H1 (cell line): ENCODE measurements at regions not wholly inside any gene's neighbourhood (a gene's known extent, or its start where the extent isn't known, plus 50 kb on each side); places are given as distances from the start of the nearest gene placed in this dataset.

Experiments
- CTCF ChIA-PET: fragments of 300-600 bp; sonication (Branson Sonifier 250); formaldehyde crosslinking; loops from one replicate; lab custom pipeline; 2021; ENCODE audit not compliant: partially characterized antibody; lab: Charles Lee
- POLR2A ChIA-PET: fragments of 300-600 bp; sonication (Branson Sonifier 250); formaldehyde crosslinking; loops from one replicate; lab custom pipeline; 2021; ENCODE audit warnings: inconsistent platforms; ENCODE audit not compliant: partially characterized antibody; lab: Charles Lee
- DNase-seq, 2 experiments: peaks; one replicate each; pipeline versions ENCODE4 v3.0.0 to v3.0.0-alpha.2; 2010 to 2022; ENCODE audit warnings: low spot score in 2 of 2, low read depth in 1 of 2, mixed read lengths in 1 of 2
- FAIRE-seq: peaks from 2 replicates; lab custom pipeline; 2011; peaks lifted over from hg19 to GRCh38; lab: Jason Lieb, UNC
- H2AFZ ChIP-seq: 2 replicates; pipeline ENCODE4 v1.8.1; 2012; ENCODE audit warnings: low read length, inconsistent platforms
- H2AK5ac ChIP-seq: 2 replicates; pipeline ENCODE4 v1.6.1; 2013; ENCODE audit warnings: low read depth, low read length
- H2BK120ac ChIP-seq: replicated peaks from 2 replicates; pipeline ENCODE3; 2013; ENCODE audit warnings: low read depth, low read length, inconsistent platforms
- H2BK12ac ChIP-seq: 2 replicates; pipeline ENCODE4 v1.6.1; 2013; ENCODE audit warnings: low read depth, low read length
- H2BK15ac ChIP-seq: 2 replicates; pipeline ENCODE4 v1.6.1; 2013; ENCODE audit warnings: low read length
- H2BK20ac ChIP-seq: 2 replicates; pipeline ENCODE4 v1.6.1; 2013; ENCODE audit warnings: low read length
- H2BK5ac ChIP-seq: 2 replicates; pipeline ENCODE4 v1.6.1; 2013; ENCODE audit warnings: low read depth, low read length
- H3K14ac ChIP-seq: 2 replicates; pipeline ENCODE4 v1.6.1; 2013; ENCODE audit warnings: inconsistent platforms; ENCODE audit not compliant: insufficient read length
- H3K18ac ChIP-seq: 2 replicates; pipeline ENCODE4 v1.6.1; 2013; ENCODE audit warnings: low read length; ENCODE audit errors: extremely low read depth
- H3K23ac ChIP-seq: 2 replicates; pipeline ENCODE4 v1.6.1; 2013; ENCODE audit warnings: inconsistent platforms; ENCODE audit not compliant: insufficient read length
- H3K23me2 ChIP-seq: 2 replicates; pipeline ENCODE4 v1.6.1; 2013; ENCODE audit warnings: low read depth, low read length
- H3K27ac ChIP-seq: 2 replicates; pipeline ENCODE4 v1.6.1; 2011; ENCODE audit warnings: low read depth, low read length, inconsistent platforms
- H3K27me3 ChIP-seq, 4 experiments: replicated peaks in 1 of 4; 1 replicate in 1 of 4; 2 replicates in 3 of 4; pipeline versions ENCODE4 v1.6.1 to v1.8.1; 2011 to 2013; ENCODE audit warnings: low read length in 3 of 4, mild to moderate bottlenecking in 3 of 4, inconsistent platforms in 2 of 4, mixed read lengths in 2 of 4, moderate library complexity in 1 of 4; ENCODE audit not compliant: control insufficient read depth in 3 of 4, insufficient read depth in 3 of 4; ENCODE audit errors: extremely low read depth in 1 of 4
- H3K36me3 ChIP-seq, 4 experiments: 2 replicates each; pipeline versions ENCODE4 v1.6.1 to v1.8.1; 2011 to 2013; ENCODE audit warnings: mild to moderate bottlenecking in 4 of 4, low read length in 3 of 4, moderate library complexity in 2 of 4, control low read depth in 1 of 4, inconsistent platforms in 1 of 4; ENCODE audit not compliant: insufficient read depth in 4 of 4, control insufficient read depth in 2 of 4
- H3K4ac ChIP-seq: replicated peaks from 2 replicates; pipeline ENCODE3; 2013; ENCODE audit warnings: low read length, low read depth, mixed read lengths, inconsistent platforms; ENCODE audit not compliant: insufficient read length
- H3K4me1 ChIP-seq, 4 experiments: replicated peaks in 1 of 4; 1 replicate in 1 of 4; 2 replicates in 3 of 4; pipeline versions ENCODE4 v1.6.1 to v1.8.1; 2011 to 2013; ENCODE audit warnings: low read length in 3 of 4, inconsistent platforms in 2 of 4, mixed read lengths in 1 of 4; ENCODE audit not compliant: insufficient read depth in 4 of 4, control insufficient read depth in 3 of 4
- H3K4me2 ChIP-seq, 2 experiments: 2 replicates each; pipeline versions ENCODE4 v1.6.1 to v1.8.1; 2011 to 2013; ENCODE audit warnings: low read depth in 2 of 2, low read length in 2 of 2, control low read depth in 1 of 2, inconsistent platforms in 1 of 2, mild to moderate bottlenecking in 1 of 2; ENCODE audit not compliant: insufficient read depth in 1 of 2
- H3K4me3 ChIP-seq, 4 experiments: fragments of 200-600, 300-600 bp in 1 of 4; sonication (generic), shearing (Covaris generic), sonication (Bioruptor Twin) in 1 of 4; 2 replicates each; pipeline versions ENCODE4 v1.5.1 to v1.8.1; 2011 to 2016; ENCODE audit warnings: low read length in 4 of 4, low read depth in 3 of 4, control low read depth in 2 of 4, inconsistent platforms in 2 of 4, mild to moderate bottlenecking in 2 of 4, mixed read lengths in 1 of 4, moderate library complexity in 1 of 4; ENCODE audit not compliant: insufficient read depth in 2 of 4; ENCODE audit errors: extremely low read depth in 1 of 4
- H3K56ac ChIP-seq: replicated peaks from 2 replicates; pipeline ENCODE3; 2013; ENCODE audit warnings: low read depth, mild to moderate bottlenecking, mixed read lengths, low read length, inconsistent platforms; ENCODE audit not compliant: insufficient read length
- H3K79me1 ChIP-seq: 2 replicates; pipeline ENCODE4 v1.6.1; 2013; ENCODE audit warnings: low read depth, low read length, control low read depth
- H3K79me2 ChIP-seq, 2 experiments: 2 replicates each; pipeline versions ENCODE4 v1.6.1 to v1.8.1; 2012 to 2013; ENCODE audit warnings: low read length in 2 of 2, mild to moderate bottlenecking in 2 of 2, inconsistent platforms in 1 of 2; ENCODE audit not compliant: insufficient read depth in 2 of 2, control insufficient read depth in 1 of 2
- H3K9ac ChIP-seq, 4 experiments: replicated peaks in 1 of 4; 1 replicate in 1 of 4; 2 replicates in 3 of 4; pipeline versions ENCODE4 v1.6.1 to v1.8.1; 2011 to 2013; ENCODE audit warnings: low read depth in 3 of 4, low read length in 3 of 4, control low read depth in 2 of 4, mild to moderate bottlenecking in 2 of 4, moderate library complexity in 2 of 4, inconsistent platforms in 1 of 4; ENCODE audit errors: extremely low read depth in 1 of 4
- H3K9me3 ChIP-seq, 2 experiments: 2 replicates each; pipeline versions ENCODE4 v1.6.1 to v1.8.1; 2012 to 2013; ENCODE audit warnings: mild to moderate bottlenecking in 2 of 2, moderate library complexity in 2 of 2, control low read depth in 1 of 2, inconsistent platforms in 1 of 2, low read depth in 1 of 2, low read length in 1 of 2, mixed read lengths in 1 of 2; ENCODE audit not compliant: insufficient read depth in 2 of 2
- H4K20me1 ChIP-seq, 2 experiments: replicated peaks in 1 of 2; 2 replicates each; pipeline versions ENCODE3 to v1.8.1; 2011 to 2013; ENCODE audit warnings: inconsistent platforms in 2 of 2, low read length in 2 of 2, mild to moderate bottlenecking in 1 of 2; ENCODE audit not compliant: insufficient read depth in 2 of 2, control insufficient read depth in 1 of 2
- H4K5ac ChIP-seq: 2 replicates; pipeline ENCODE4 v1.6.1; 2013; ENCODE audit warnings: low read length, low read depth, mixed read lengths, inconsistent platforms; ENCODE audit not compliant: insufficient read length
- H4K8ac ChIP-seq: 2 replicates; pipeline ENCODE4 v1.8.0; 2013; ENCODE audit warnings: mild to moderate bottlenecking, moderate library complexity, low read length, inconsistent platforms; ENCODE audit not compliant: insufficient read depth; ENCODE audit errors: extremely low read depth
- H4K91ac ChIP-seq: replicated peaks from 2 replicates; pipeline ENCODE3; 2013; ENCODE audit warnings: low read length, mixed read lengths, inconsistent platforms; ENCODE audit not compliant: insufficient read length
- ATF3 ChIP-seq: IDR thresholded peaks from 2 replicates; pipeline ENCODE4 v1.6.1; 2011; ENCODE audit warnings: low read depth, mild to moderate bottlenecking, low read length; ENCODE audit not compliant: insufficient read depth
- BCL11A ChIP-seq, 2 experiments: IDR thresholded peaks; one replicate each; pipeline ENCODE4 v1.6.1; 2011; ENCODE audit warnings: low read depth in 2 of 2, low read length in 2 of 2, mild to moderate bottlenecking in 2 of 2
- CHD2 ChIP-seq: IDR thresholded peaks from 2 replicates; pipeline ENCODE4 v1.6.1; 2012; ENCODE audit warnings: low read length, improper control_type of control experiment
- CTCF ChIP-seq, 3 experiments: IDR thresholded peaks; 1 replicate in 2 of 3; 2 replicates in 1 of 3; pipeline versions ENCODE4 v1.5.1 to v1.6.1; 2011; ENCODE audit warnings: low read length in 3 of 3, mild to moderate bottlenecking in 3 of 3, inconsistent platforms in 2 of 3, low read depth in 1 of 3, moderate library complexity in 1 of 3; ENCODE audit not compliant: insufficient read depth in 1 of 3; ENCODE audit errors: control extremely low read depth in 1 of 3
- MAX ChIP-seq: IDR thresholded peaks from 2 replicates; pipeline ENCODE4 v1.6.1; 2012; ENCODE audit warnings: inconsistent platforms
- PHF8 ChIP-seq: fragments of 200-600 bp; sonication (generic); conservative IDR thresholded peaks from 2 replicates; pipeline ENCODE4 v1.7.1; 2012; ENCODE audit warnings: low read depth, mild to moderate bottlenecking, inconsistent platforms, low read length, moderate library complexity
- RNF2 ChIP-seq: fragments of 200-900, 300-1000 bp; sonication (generic); IDR thresholded peaks from 2 replicates; pipeline ENCODE4 v1.7.1; 2016; ENCODE audit warnings: borderline replicate concordance, low read depth, mild to moderate bottlenecking, antibody characterized with exemption, low read length; ENCODE audit not compliant: poor library complexity, severe bottlenecking; ENCODE audit errors: missing control alignments
- SP1 ChIP-seq: IDR thresholded peaks from 2 replicates; pipeline ENCODE4 v1.6.1; 2011; ENCODE audit warnings: low read depth, low read length
- SP2 ChIP-seq: IDR thresholded peaks from 2 replicates; pipeline ENCODE4 v1.6.1; 2012; ENCODE audit warnings: mild to moderate bottlenecking, low read length, inconsistent platforms
- SP4 ChIP-seq: IDR thresholded peaks from 2 replicates; pipeline ENCODE4 v1.6.1; 2012; ENCODE audit warnings: low read length, inconsistent platforms
- TBP ChIP-seq: IDR thresholded peaks from 2 replicates; pipeline ENCODE4 v1.6.1; 2011; ENCODE audit warnings: low read depth, low read length, improper control_type of control experiment
- WGBS, 2 experiments: shearing (Covaris generic) in 1 of 2; methylation state at CpG; one replicate each; pipeline versions ENCODE4 v1.1.6 to v1.1.7; 2013 to 2015; ENCODE audit warnings: low lambda C conversion rate in 2 of 2, mixed read lengths in 2 of 2, inconsistent platforms in 1 of 2, low coverage in 1 of 2, missing lambda C conversion rate in 1 of 2; ENCODE audit not compliant: insufficient replicate concordance in 2 of 2, insufficient coverage in 1 of 2, insufficient read length in 1 of 2; ENCODE audit errors: extremely low coverage in 1 of 2, missing lambda C conversion rate in 1 of 2; 5-methylcytosine and 5-hydroxymethylcytosine counted together

GRCh38 chr12:94513527-94513926 lies 53.9 kb upstream of the CEP83 start:
- Histone ChIP-seq H3K4me3 (no peak overlapping the region), H2BK120ac (no peak overlapping the region), H3K27me3 (no peaks in the 10 kb centered on the region), H2BK20ac (no peak overlapping the region), H2BK12ac (no peak overlapping the region), H3K56ac (no peak overlapping the region), H2BK5ac (no peak overlapping the region), H3K79me1 (no peaks in the 10 kb centered on the region), H3K18ac (no peak overlapping the region), H3K79me2 (no peaks in the 10 kb centered on the region), H3K9ac (no peak overlapping the region), H4K8ac (no peak overlapping the region), H3K4me1 (no peaks in the 10 kb centered on the region), H4K20me1 (no peaks in the 10 kb centered on the region), H4K5ac (no peak overlapping the region), H2BK15ac (no peak overlapping the region), H3K27ac (no peak overlapping the region), H3K23me2 (no peaks in the 10 kb centered on the region; the same call in 1 of the 2 replicates), H3K36me3 (no peaks in the 10 kb centered on the region), H2AFZ (no peak overlapping the region), H3K4ac (no peak overlapping the region), H3K4me2 (no peak overlapping the region), H3K9me3 (no peaks in the 10 kb centered on the region), H4K91ac (no peak overlapping the region), H3K23ac (no peak overlapping the region), H2AK5ac (no peak overlapping the region), H3K14ac (no peak overlapping the region)
- no peak for FAIRE-seq
- no peak for DNase-seq
- POLR2A ChIA-PET, result no interaction called here
- CTCF ChIA-PET, result interaction anchor here (1.8 kb wide), 1 partner anchor 372 kb away, joined by 5 read pairs; no protein-coding TSS in a partner anchor
- WGBS, 2 experiments, result 94% methylated on average over 2 of the region's 2 CpGs; no CpG with 5 or more reads in 1 of the 2 experiments
- TF ChIP-seq BCL11A (IDR thresholded peaks at IDR 0.05; ENCODE audit: low read depth in 2 of 2, low read length in 2 of 2) (no peak), CTCF (IDR thresholded peaks at IDR 0.05; ENCODE audit: control extremely low read depth in 1 of 3, insufficient read depth in 1 of 3, low read depth in 1 of 3, low read length in 3 of 3) (no peak), ATF3 (no peak), SP4 (no peak), RNF2 (no peak), TBP (no peak), SP1 (no peak), MAX (no peak), PHF8 (no peak), CHD2 (no peak), SP2 (no peak)
